ENCODE measurements at regions not wholly inside any gene's neighbourhood (a gene's known extent, or its start where the extent isn't known, plus 50 kb on each side); places are given as distances from the start of the nearest gene placed in this dataset.

GRCh38 chr2:128982001-128982400 lies 663.3 kb upstream of the HS6ST1 start:
- no peak for TF ChIP-seq CTCF (conservative IDR thresholded peaks at IDR 0.05)
- H3K27ac ChIP-seq, result no peak overlapping the region

- no peak for TF ChIP-seq CTCF (conservative IDR thresholded peaks at IDR 0.05)
- H3K27ac ChIP-seq, result no peak overlapping the region
Observed at GRCh38 chr2:128982670-128983069, 664.0 kb upstream of the HS6ST1 start.

- no peak overlapping the region for H3K27ac ChIP-seq
- no peak for TF ChIP-seq CTCF (conservative IDR thresholded peaks at IDR 0.05)
Observed at GRCh38 chr2:128983094-128983493, 664.4 kb upstream of the HS6ST1 start.

GRCh38 chr2:128984081-128984480 lies 665.4 kb upstream of the HS6ST1 start:
- no peak overlapping the region for H3K27ac ChIP-seq
- TF ChIP-seq CTCF (conservative IDR thresholded peaks at IDR 0.05), result no peak

- no peak overlapping the region for H3K27ac ChIP-seq
- TF ChIP-seq CTCF (conservative IDR thresholded peaks at IDR 0.05), result no peak
Observed at GRCh38 chr2:128984855-128985254, 666.2 kb upstream of the HS6ST1 start.

GRCh38 chr2:128986026-128986715 lies 667.5 kb upstream of the HS6ST1 start:
- no peak overlapping the region for H3K27ac ChIP-seq
- no peak for TF ChIP-seq CTCF (conservative IDR thresholded peaks at IDR 0.05)

GRCh38 chr2:128986867-128987268 lies 668.2 kb upstream of the HS6ST1 start:
- TF ChIP-seq CTCF (conservative IDR thresholded peaks at IDR 0.05), result no peak
- no peak overlapping the region for H3K27ac ChIP-seq

Measured in VCaP (cell line).